ENCODE measurements at regions not wholly inside any gene's neighbourhood (a gene's known extent, or its start where the extent isn't known, plus 50 kb on each side); places are given as distances from the start of the nearest gene placed in this dataset.
"Not testable (repeated sequence)": the region's sequence is repeated elsewhere in the genome, so short reads cannot be mapped to it uniquely, and the experiment has no call there.

DNA sequence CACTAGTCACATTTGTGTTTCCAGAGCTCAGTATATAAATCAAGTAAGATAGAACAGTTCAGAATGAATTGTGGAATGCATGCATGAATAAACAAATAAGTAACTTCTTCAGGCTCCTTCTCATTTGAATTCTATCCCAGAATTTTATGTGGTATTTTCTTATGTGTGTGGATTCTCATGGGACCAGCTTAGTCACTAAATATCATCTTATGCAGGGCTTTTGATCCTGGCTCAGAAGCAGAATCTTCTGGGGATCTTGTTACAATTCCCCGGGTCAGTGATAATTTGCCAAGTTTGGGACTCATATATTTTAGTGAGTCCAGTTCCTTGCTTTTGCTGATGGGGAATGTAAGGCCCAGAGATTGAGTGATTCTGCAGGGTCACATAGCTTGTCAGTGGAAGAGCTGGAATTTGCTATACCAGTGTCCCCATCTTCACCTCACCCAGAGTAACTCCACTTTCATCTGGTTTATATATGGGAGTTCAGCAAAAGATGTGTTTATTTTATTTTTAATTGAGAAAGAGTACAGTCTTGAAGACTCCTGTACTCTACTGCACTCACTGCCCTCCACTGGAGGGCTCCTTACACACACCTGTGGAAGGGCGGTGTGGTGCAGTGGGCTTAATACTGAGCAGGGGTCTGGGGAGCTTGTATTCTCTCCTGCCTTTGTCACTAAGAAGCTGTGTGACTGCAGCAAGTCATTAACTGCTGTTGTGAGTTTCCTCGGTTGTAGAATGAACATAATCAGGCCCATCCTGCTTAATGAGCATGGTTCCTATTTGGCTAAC, 198.2 kb upstream of the CXorf66 start:
- TF ChIP-seq CTCF (IDR thresholded peaks at IDR 0.05; ENCODE audit: low read depth, low read length, missing control alignments), result no peak
- in situ Hi-C loops (cut with HindIII; ENCODE audit: low sequenced_read_pairs), result no loop called here
- DNase-seq (ENCODE audit: low read depth), result peak; percentile 79
- H3K4me3 ChIP-seq (ENCODE audit: low read depth, low read length), result no peak overlapping the region

DNA sequence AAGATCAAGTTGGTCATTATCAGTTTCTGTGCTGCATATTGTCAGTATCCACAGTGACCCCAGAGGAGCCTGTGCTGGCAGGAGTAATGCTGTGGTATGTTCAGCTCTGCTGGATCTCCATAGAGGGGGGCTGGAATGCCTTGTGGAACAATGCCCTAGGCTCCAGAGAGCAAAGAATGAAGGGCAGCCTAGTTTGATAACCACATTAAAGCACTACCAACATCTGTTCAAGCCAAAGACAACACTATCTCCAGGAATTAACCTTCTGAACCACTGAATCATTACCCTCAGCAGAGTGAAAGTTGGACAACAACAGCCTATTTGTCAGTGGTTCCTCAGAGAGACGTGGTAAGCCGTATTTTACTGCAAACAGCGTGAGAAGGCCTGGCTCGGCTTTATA, 192.3 kb upstream of the CXorf66 start:
- peak; percentile 88 for DNase-seq (ENCODE audit: low read depth)
- in situ Hi-C loops (cut with HindIII; ENCODE audit: low sequenced_read_pairs), result no loop called here
- no peak overlapping the region for H3K4me3 ChIP-seq (ENCODE audit: low read depth, low read length)
- no peak for TF ChIP-seq CTCF (IDR thresholded peaks at IDR 0.05; ENCODE audit: low read depth, low read length, missing control alignments)

DNA sequence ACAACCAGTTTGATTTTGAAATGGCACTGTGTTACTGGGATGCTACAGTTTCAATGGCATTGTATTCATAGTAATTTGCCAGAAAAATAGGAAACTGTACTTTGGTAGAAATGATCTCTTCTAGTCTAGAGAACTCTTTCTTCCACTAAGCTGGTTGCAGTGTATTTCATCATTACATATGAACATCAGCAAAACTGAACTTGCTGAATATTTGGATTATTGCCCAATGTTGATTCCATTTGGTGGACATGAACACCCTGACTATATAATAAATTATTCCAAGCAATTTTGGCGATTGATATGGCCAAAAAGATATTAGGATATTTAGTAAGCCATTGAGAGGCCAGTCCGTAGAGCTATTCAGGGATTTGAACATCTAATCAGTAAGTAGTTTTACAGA, 191.8 kb upstream of the CXorf66 start:
- no peak overlapping the region for H3K4me3 ChIP-seq (ENCODE audit: low read depth, low read length)
- no peak for DNase-seq (ENCODE audit: low read depth)
- in situ Hi-C loops (cut with HindIII; ENCODE audit: low sequenced_read_pairs), result no loop called here
- no peak for TF ChIP-seq CTCF (IDR thresholded peaks at IDR 0.05; ENCODE audit: low read depth, low read length, missing control alignments)

- no peak for DNase-seq (ENCODE audit: low read depth)
- in situ Hi-C loops (cut with HindIII; ENCODE audit: low sequenced_read_pairs), result no loop called here
- no peak for TF ChIP-seq CTCF (IDR thresholded peaks at IDR 0.05; ENCODE audit: low read depth, low read length, missing control alignments)
- no peak overlapping the region for H3K4me3 ChIP-seq (ENCODE audit: low read depth, low read length)
Observed at GRCh38 chrX:140151316-140151715, 186.0 kb upstream of the CXorf66 start.

DNA sequence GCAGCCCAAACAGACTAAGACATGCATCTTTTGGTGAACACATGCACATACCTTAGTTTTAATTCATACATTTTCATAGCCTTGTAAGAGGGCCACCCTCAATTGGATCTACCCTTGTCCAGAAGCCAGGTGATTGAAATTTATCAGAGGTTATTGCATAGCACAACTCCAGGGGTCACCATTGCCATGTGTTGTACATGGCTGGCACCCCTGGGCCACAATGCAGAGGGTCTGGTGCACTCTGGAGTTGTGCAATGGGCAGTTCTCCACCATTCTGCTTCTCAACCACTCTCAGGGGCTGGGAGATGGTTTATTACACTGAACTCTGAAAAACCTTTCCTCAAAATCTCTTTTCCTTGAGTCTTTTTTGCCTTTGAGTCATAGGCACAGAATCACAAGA, 184.4 kb upstream of the CXorf66 start:
- H3K4me3 ChIP-seq (ENCODE audit: low read depth, low read length), result no peak overlapping the region
- no peak for DNase-seq (ENCODE audit: low read depth)
- no peak for TF ChIP-seq CTCF (IDR thresholded peaks at IDR 0.05; ENCODE audit: low read depth, low read length, missing control alignments)
- in situ Hi-C loops (cut with HindIII; ENCODE audit: low sequenced_read_pairs), result no loop called here

- DNase-seq (ENCODE audit: low read depth), result peak; percentile 23
- peak; percentile 66 for TF ChIP-seq CTCF (IDR thresholded peaks at IDR 0.05; ENCODE audit: low read depth, low read length, missing control alignments)
- H3K4me3 ChIP-seq (ENCODE audit: low read depth, low read length), result no peak overlapping the region
- in situ Hi-C loops (cut with HindIII; ENCODE audit: low sequenced_read_pairs), result no loop called here
Observed at GRCh38 chrX:140141444-140142029, 176.2 kb upstream of the CXorf66 start.

DNA sequence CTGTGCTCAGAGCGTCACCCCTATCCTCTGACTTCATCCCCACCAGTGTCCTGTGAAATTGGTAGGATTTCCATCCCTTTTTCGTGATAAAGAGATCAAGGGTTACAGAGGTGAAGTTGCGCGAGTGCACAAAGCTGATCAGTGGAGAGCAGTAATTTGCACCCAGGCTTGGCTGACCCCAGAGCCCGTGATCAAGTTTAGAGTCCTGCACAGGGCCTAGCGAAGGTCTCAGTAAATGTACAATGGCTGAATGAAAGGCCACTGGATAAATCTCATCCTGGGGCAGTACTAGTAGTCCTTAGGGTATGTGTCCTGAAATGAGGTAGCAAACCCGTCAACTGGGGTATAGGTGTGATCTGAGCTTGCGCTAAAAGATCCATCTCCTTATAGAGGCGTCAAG, 173.2 kb upstream of the CXorf66 start:
- in situ Hi-C loops (cut with HindIII; ENCODE audit: low sequenced_read_pairs); DNase-seq (ENCODE audit: low read depth); H3K4me3 ChIP-seq (ENCODE audit: low read depth, low read length): not testable (repeated sequence)

GRCh38 chrX:140138065-140138464, 172.7 kb upstream of the CXorf66 start:
- H3K4me3 ChIP-seq (ENCODE audit: low read depth, low read length); DNase-seq (ENCODE audit: low read depth); in situ Hi-C loops (cut with HindIII; ENCODE audit: low sequenced_read_pairs): not testable (repeated sequence)
